Sigmoid colon (tissue), 6 donors: ENCODE measurements at regions not wholly inside any gene's neighbourhood (a gene's known extent, or its start where the extent isn't known, plus 50 kb on each side); places are given as distances from the start of the nearest gene placed in this dataset.
A peak's percentile ranks its signal among the peaks of the same experiment; 100 is the strongest.

Experiments used
- DNase-seq: peaks from one replicate; pipeline ENCODE4 v3.0.0-alpha.2; 2019
- H3K27ac ChIP-seq, 4 donors: fragments of 200-600 bp; sonication (generic); one replicate each; pipeline ENCODE4 v1.5.1; 2016 to 2019; ENCODE audit warnings: mild to moderate bottlenecking in 1 of 4
- H3K27me3 ChIP-seq, 3 donors: fragments of 200-600 bp; sonication (generic); one replicate each; pipeline ENCODE4 v1.5.1; 2019; ENCODE audit warnings: mild to moderate bottlenecking in 1 of 3
- H3K36me3 ChIP-seq, 4 donors: fragments of 200-600 bp; sonication (generic); one replicate each; pipeline ENCODE4 v1.5.1; 2016 to 2019
- H3K4me1 ChIP-seq, 4 donors: fragments of 200-600 bp; sonication (generic); one replicate each; pipeline ENCODE4 v1.5.1; 2017 to 2019
- H3K4me3 ChIP-seq, 4 donors: fragments of 200-600 bp; sonication (generic); one replicate each; pipeline ENCODE4 v1.5.1; 2017 to 2019; ENCODE audit warnings: mild to moderate bottlenecking in 2 of 4, moderate library complexity in 1 of 4
- H3K9me3 ChIP-seq, 4 donors: fragments of 200-600 bp in 3 of 4; sonication (generic) in 3 of 4; one replicate each; pipeline versions ENCODE4 v1.5.1 to v1.6.1; 2013 to 2019
- EP300 ChIP-seq, 4 donors: sonication (generic); formaldehyde crosslinking; IDR thresholded peaks; one replicate each; pipeline ENCODE4 v1.6.1; 2017; ENCODE audit warnings: antibody characterized with exemption in 4 of 4
- POLR2A ChIP-seq, 2 donors: fragments of 450-650 bp; IDR thresholded peaks; one replicate each; pipeline ENCODE4 v1.6.1; 2016; ENCODE audit warnings: antibody characterized with exemption in 2 of 2, mild to moderate bottlenecking in 2 of 2, moderate library complexity in 2 of 2
- POLR2AphosphoS5 ChIP-seq, 4 donors: sonication (generic); formaldehyde crosslinking; IDR thresholded peaks; one replicate each; pipeline ENCODE4 v1.6.1; 2017; ENCODE audit warnings: antibody characterized with exemption in 4 of 4
- WGBS, 2 donors: extraction: QIAGEN DNeasy Blood & Tissue Kit; methylation state at CpG; one replicate each; pipeline ENCODE4 v1.1.7; 2013; 5-methylcytosine and 5-hydroxymethylcytosine counted together
- intact Hi-C: fragments of 100-400 bp; cut with DNase I; formaldehyde crosslinking; loops from one replicate; pipeline ENCODE4 v1.15.1; 2023
- TF ChIP-seq, protein P1 (sequence below), 4 experiments: fragments of 450-650 bp in 3 of 4; fragments of 200-600 bp in 1 of 4; IDR thresholded peaks; one replicate each; pipeline ENCODE4 v1.5.1; 2016 to 2019; ENCODE audit warnings: antibody characterized with exemption in 4 of 4, mild to moderate bottlenecking in 3 of 4, moderate library complexity in 2 of 4
- donor health status: healthy with polysubstance abuse.
- donor health status: healthy.

DNA sequence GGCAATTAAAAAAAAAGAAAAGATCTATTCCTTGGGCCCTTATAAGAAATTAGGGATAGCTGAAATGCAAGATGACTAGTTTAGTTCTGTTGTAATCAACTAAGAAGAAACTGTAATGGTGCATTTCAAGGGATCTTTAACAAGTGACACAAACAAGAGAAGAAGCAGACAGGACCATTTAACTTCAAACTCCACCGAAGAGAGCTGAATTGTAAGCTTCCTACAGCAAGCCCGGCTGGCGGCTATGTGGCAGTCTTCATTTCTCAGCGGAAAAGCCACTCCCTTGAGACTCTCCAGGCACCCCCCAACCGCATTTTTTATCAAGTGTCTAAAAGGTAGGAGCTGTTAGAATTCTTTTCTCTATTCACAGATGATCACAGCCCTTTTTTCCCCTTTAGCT is 305.2 kb upstream of the ZNF507 start:
- Histone ChIP-seq H3K4me1 (peaks cover 0 to 52% (median 45%) of the 10 kb centered on the region in 4 donors), H3K27ac (peak overlapping the region in 1 of 4 donors; percentile 76), H3K27me3 (peaks cover 0 to 12% (median 0%) of the 10 kb centered on the region in 3 donors), H3K36me3 (no peaks in the 10 kb centered on the region), H3K4me3 (no peak overlapping the region), H3K9me3 (no peaks in the 10 kb centered on the region)
- 45 to 64% methylated on average over 5 of the region's 5 CpGs for WGBS, 2 donors
- TF ChIP-seq EP300 (IDR thresholded peaks at IDR 0.05): no peak
- no peak for TF ChIP-seq POLR2A (IDR thresholded peaks at IDR 0.05)
- peak in 1 of 4 donors; percentile 40 for TF ChIP-seq POLR2AphosphoS5 (IDR thresholded peaks at IDR 0.05)
- no peak for DNase-seq
- intact Hi-C loops: loop anchor here (2.0 to 10.0 kb wide), 6 partner anchors 187 to 1357 kb away; no protein-coding TSS in a partner anchor

- no peak for DNase-seq
- Histone ChIP-seq H3K4me3 (peak overlapping the region; percentile 15 to 39 (median 27)), H3K4me1 (peaks cover 0 to 52% (median 45%) of the 10 kb centered on the region in 4 donors), H3K9me3 (no peaks in the 10 kb centered on the region), H3K36me3 (no peaks in the 10 kb centered on the region), H3K27me3 (peaks cover 0 to 12% (median 0%) of the 10 kb centered on the region in 3 donors), H3K27ac (no peak overlapping the region)
- WGBS, 2 donors: 2 to 4% methylated on average over 23 of the region's 23 CpGs
- intact Hi-C loops: loop anchor here (2.0 to 10.0 kb wide), 6 partner anchors 186 to 1359 kb away; no protein-coding TSS in a partner anchor
- TF ChIP-seq EP300 (IDR thresholded peaks at IDR 0.05): no peak
- peak in 1 of 4 donors; percentile 6 for TF ChIP-seq POLR2AphosphoS5 (IDR thresholded peaks at IDR 0.05)
- TF ChIP-seq POLR2A (IDR thresholded peaks at IDR 0.05): no peak
- TF ChIP-seq, protein P1, sequence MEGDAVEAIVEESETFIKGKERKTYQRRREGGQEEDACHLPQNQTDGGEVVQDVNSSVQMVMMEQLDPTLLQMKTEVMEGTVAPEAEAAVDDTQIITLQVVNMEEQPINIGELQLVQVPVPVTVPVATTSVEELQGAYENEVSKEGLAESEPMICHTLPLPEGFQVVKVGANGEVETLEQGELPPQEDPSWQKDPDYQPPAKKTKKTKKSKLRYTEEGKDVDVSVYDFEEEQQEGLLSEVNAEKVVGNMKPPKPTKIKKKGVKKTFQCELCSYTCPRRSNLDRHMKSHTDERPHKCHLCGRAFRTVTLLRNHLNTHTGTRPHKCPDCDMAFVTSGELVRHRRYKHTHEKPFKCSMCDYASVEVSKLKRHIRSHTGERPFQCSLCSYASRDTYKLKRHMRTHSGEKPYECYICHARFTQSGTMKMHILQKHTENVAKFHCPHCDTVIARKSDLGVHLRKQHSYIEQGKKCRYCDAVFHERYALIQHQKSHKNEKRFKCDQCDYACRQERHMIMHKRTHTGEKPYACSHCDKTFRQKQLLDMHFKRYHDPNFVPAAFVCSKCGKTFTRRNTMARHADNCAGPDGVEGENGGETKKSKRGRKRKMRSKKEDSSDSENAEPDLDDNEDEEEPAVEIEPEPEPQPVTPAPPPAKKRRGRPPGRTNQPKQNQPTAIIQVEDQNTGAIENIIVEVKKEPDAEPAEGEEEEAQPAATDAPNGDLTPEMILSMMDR (IDR thresholded peaks at IDR 0.05): peak; percentile 63 to 80 (median 74)
Observed at GRCh38 chr19:32041681-32042292, 303.6 kb upstream of the ZNF507 start.

GRCh38 chr19:32047788-32048187 is 297.6 kb upstream of the ZNF507 start:
- intact Hi-C loops: loop anchor here (10.0 kb wide), 1 partner anchor 1263 kb away; no protein-coding TSS in a partner anchor
- Histone ChIP-seq H3K4me1 (no peaks in the 10 kb centered on the region), H3K27ac (no peak overlapping the region), H3K36me3 (no peaks in the 10 kb centered on the region), H3K4me3 (no peak overlapping the region), H3K9me3 (no peaks in the 10 kb centered on the region), H3K27me3 (peaks cover 0 to 12% (median 0%) of the 10 kb centered on the region in 3 donors)
- 60 to 78% methylated on average over 5 of the region's 5 CpGs for WGBS, 2 donors
- no peak for TF ChIP-seq POLR2AphosphoS5 (IDR thresholded peaks at IDR 0.05)
- no peak for TF ChIP-seq EP300 (IDR thresholded peaks at IDR 0.05)
- TF ChIP-seq, protein P1 (IDR thresholded peaks at IDR 0.05): no peak
- no peak for TF ChIP-seq POLR2A (IDR thresholded peaks at IDR 0.05)
- DNase-seq: no peak

- TF ChIP-seq POLR2AphosphoS5 (IDR thresholded peaks at IDR 0.05) (no peak), POLR2A (IDR thresholded peaks at IDR 0.05) (no peak), EP300 (IDR thresholded peaks at IDR 0.05) (no peak)
- TF ChIP-seq, protein P1 (IDR thresholded peaks at IDR 0.05): no peak
Observed at GRCh38 chr19:32053376-32053775, 292.0 kb upstream of the ZNF507 start.

DNA sequence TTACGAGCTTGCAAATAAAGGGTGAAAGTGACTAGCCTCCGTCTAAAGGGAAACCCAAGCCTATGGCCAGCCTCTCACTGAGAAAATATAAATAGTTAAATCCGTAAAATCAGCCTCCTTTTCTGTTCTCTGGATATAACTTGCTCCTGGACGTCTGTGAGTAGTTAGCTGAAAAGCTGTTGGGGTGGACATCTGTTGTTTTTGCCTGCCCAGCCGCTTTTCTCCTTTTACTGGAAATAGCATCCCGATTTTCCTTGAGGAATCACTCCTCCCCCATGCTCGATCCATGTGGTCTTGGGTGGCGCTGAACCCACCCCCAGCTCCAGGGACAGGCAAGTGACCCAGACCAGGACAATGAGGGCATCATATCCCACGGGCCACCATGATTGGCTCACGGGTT is 291.5 kb upstream of the ZNF507 start:
- intact Hi-C loops: no loop called here
- H3K27me3 ChIP-seq: no peaks in the 10 kb centered on the region
- no peaks in the 10 kb centered on the region for H3K36me3 ChIP-seq
- H3K9me3 ChIP-seq: no peaks in the 10 kb centered on the region
- no peak for DNase-seq
- WGBS, 2 donors: 76 to 84% methylated on average over 10 of the region's 10 CpGs
- H3K4me3 ChIP-seq: no peak overlapping the region
- H3K4me1 ChIP-seq: no peaks in the 10 kb centered on the region
- no peak for TF ChIP-seq POLR2A (IDR thresholded peaks at IDR 0.05)
- TF ChIP-seq EP300 (IDR thresholded peaks at IDR 0.05): no peak
- TF ChIP-seq, protein P1 (IDR thresholded peaks at IDR 0.05): no peak
- TF ChIP-seq POLR2AphosphoS5 (IDR thresholded peaks at IDR 0.05): no peak
- H3K27ac ChIP-seq: no peak overlapping the region

More at GRCh38 chr19:32053376-32053775, 292.0 kb upstream of the ZNF507 start:
- no peak for DNase-seq
- 79 to 83% methylated on average over 3 of the region's 3 CpGs for WGBS, 2 donors
- H3K4me1 ChIP-seq: no peaks in the 10 kb centered on the region
- no peak overlapping the region for H3K4me3 ChIP-seq
- no peaks in the 10 kb centered on the region for H3K36me3 ChIP-seq
- H3K9me3 ChIP-seq: no peaks in the 10 kb centered on the region
- no peak overlapping the region for H3K27ac ChIP-seq
- intact Hi-C loops: no loop called here
- no peaks in the 10 kb centered on the region for H3K27me3 ChIP-seq
